ENCODE measurements at regions not wholly inside any gene's neighbourhood (a gene's known extent, or its start where the extent isn't known, plus 50 kb on each side); places are given as distances from the start of the nearest gene placed in this dataset.

- Histone ChIP-seq H2AK5ac (ENCODE audit: low read depth, low read length) (no peak overlapping the region), H4K91ac (replicated peaks; ENCODE audit: insufficient read length, low read length) (no peak overlapping the region), H3K9ac (replicated peaks in 1 of 4; ENCODE audit: extremely low read depth in 1 of 4, low read depth in 3 of 4, low read length in 3 of 4) (no peak overlapping the region), H3K9me3 (ENCODE audit: insufficient read depth in 2 of 2, low read depth in 1 of 2, low read length in 1 of 2) (no peaks in the 10 kb centered on the region), H4K5ac (ENCODE audit: insufficient read length, low read depth, low read length) (no peak overlapping the region), H3K27ac (ENCODE audit: low read depth, low read length) (no peak overlapping the region), H3K27me3 (replicated peaks in 1 of 4; ENCODE audit: control insufficient read depth in 3 of 4, extremely low read depth in 1 of 4, insufficient read depth in 3 of 4, low read length in 3 of 4) (no peaks in the 10 kb centered on the region), H3K4me1 (replicated peaks in 1 of 4; ENCODE audit: control insufficient read depth in 3 of 4, insufficient read depth in 4 of 4, low read length in 3 of 4) (peaks cover 0 to 2% (median 0%) of the 10 kb centered on the region in 4 experiments; a peak in 1 of 7 replicates), H3K18ac (ENCODE audit: extremely low read depth, low read length) (no peak overlapping the region), H3K14ac (ENCODE audit: insufficient read length) (no peak overlapping the region), H4K8ac (ENCODE audit: extremely low read depth, insufficient read depth, low read length) (no peak overlapping the region), H3K56ac (replicated peaks; ENCODE audit: insufficient read length, low read depth, low read length) (no peak overlapping the region), H3K4ac (replicated peaks; ENCODE audit: insufficient read length, low read depth, low read length) (no peak overlapping the region), H3K36me3 (ENCODE audit: control insufficient read depth in 2 of 4, insufficient read depth in 4 of 4, low read length in 3 of 4) (no peaks in the 10 kb centered on the region), H2BK15ac (ENCODE audit: low read length) (no peak overlapping the region), H3K79me2 (ENCODE audit: control insufficient read depth in 1 of 2, insufficient read depth in 2 of 2, low read length in 2 of 2) (no peaks in the 10 kb centered on the region), H3K23ac (ENCODE audit: insufficient read length) (no peak overlapping the region), H2AFZ (ENCODE audit: low read length) (no peak overlapping the region), H4K20me1 (replicated peaks in 1 of 2; ENCODE audit: control insufficient read depth in 1 of 2, insufficient read depth in 2 of 2, low read length in 2 of 2) (no peaks in the 10 kb centered on the region), H2BK20ac (ENCODE audit: low read length) (no peak overlapping the region), H2BK120ac (replicated peaks; ENCODE audit: low read depth, low read length) (no peak overlapping the region), H2BK12ac (ENCODE audit: low read depth, low read length) (no peak overlapping the region), H3K4me2 (ENCODE audit: insufficient read depth in 1 of 2, low read depth in 2 of 2, low read length in 2 of 2) (no peak overlapping the region), H3K79me1 (ENCODE audit: low read depth, low read length) (no peaks in the 10 kb centered on the region), H2BK5ac (ENCODE audit: low read depth, low read length) (no peak overlapping the region), H3K4me3 (ENCODE audit: extremely low read depth in 1 of 4, insufficient read depth in 2 of 4, low read depth in 3 of 4, low read length in 4 of 4) (no peak overlapping the region), H3K23me2 (ENCODE audit: low read depth, low read length) (no peaks in the 10 kb centered on the region)
- WGBS, 2 experiments (ENCODE audit: extremely low coverage in 1 of 2, insufficient coverage in 1 of 2, insufficient read length in 1 of 2, insufficient replicate concordance in 2 of 2, low coverage in 1 of 2, low lambda C conversion rate in 2 of 2, missing lambda C conversion rate in 1 of 2) = 90 to 100% methylated on average over 1 to 3 of the region's 3 CpGs
- TF ChIP-seq POLR2AphosphoS5 (IDR thresholded peaks at IDR 0.05; ENCODE audit: low read depth, low read length) = no peak
- no peak for TF ChIP-seq NANOG (IDR thresholded peaks at IDR 0.05; ENCODE audit: insufficient read depth, low read depth, low read length, poor library complexity, severe bottlenecking)
- no peak for TF ChIP-seq FOSL1 (IDR thresholded peaks at IDR 0.05; ENCODE audit: insufficient read depth, low read depth, low read length)
- no peak for TF ChIP-seq SUZ12 (IDR thresholded peaks at IDR 0.05; ENCODE audit: low read length)
- no peak for TF ChIP-seq CBX8 (IDR thresholded peaks at IDR 0.05; ENCODE audit: borderline replicate concordance, low read depth, low read length)
- TF ChIP-seq TCF12 (IDR thresholded peaks at IDR 0.05; ENCODE audit: low read depth, low read length) = no peak
- TF ChIP-seq KDM4A (IDR thresholded peaks at IDR 0.05; ENCODE audit: low read depth, low read length, severe bottlenecking) = no peak
- TF ChIP-seq ASH2L (IDR thresholded peaks at IDR 0.05; ENCODE audit: low read length) = no peak
- TF ChIP-seq JUN (IDR thresholded peaks at IDR 0.05; ENCODE audit: low read depth, low read length) = no peak
- no peak for TF ChIP-seq EGR1 (IDR thresholded peaks at IDR 0.05; ENCODE audit: borderline replicate concordance, low read depth, low read length)
- TF ChIP-seq YY1 (IDR thresholded peaks at IDR 0.05; ENCODE audit: low read depth, low read length) = no peak
- TF ChIP-seq RBBP5 (IDR thresholded peaks at IDR 0.05; ENCODE audit: borderline replicate concordance, low read depth, low read length) = no peak
- TF ChIP-seq, protein P1, sequence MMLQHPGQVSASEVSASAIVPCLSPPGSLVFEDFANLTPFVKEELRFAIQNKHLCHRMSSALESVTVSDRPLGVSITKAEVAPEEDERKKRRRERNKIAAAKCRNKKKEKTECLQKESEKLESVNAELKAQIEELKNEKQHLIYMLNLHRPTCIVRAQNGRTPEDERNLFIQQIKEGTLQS (IDR thresholded peaks at IDR 0.05; ENCODE audit: insufficient read depth, low read depth, low read length) = no peak
- no peak for TF ChIP-seq SP4 (IDR thresholded peaks at IDR 0.05; ENCODE audit: low read length)
- TF ChIP-seq SP2 (IDR thresholded peaks at IDR 0.05; ENCODE audit: low read length) = no peak
- TF ChIP-seq JUND (IDR thresholded peaks at IDR 0.05; ENCODE audit: low read length) = no peak
- ChIA-PET POLR2A (ENCODE audit: partially characterized antibody) (no interaction called here), CTCF (ENCODE audit: partially characterized antibody) (interaction anchor here (1.1 kb wide), 1 partner anchor 19 kb away, joined by 5 read pairs; no protein-coding TSS in a partner anchor)
- DNase-seq (ENCODE audit: low read depth in 1 of 2, low spot score in 2 of 2) = no peak
- FAIRE-seq = no peak
Observed at GRCh38 chr1:79304131-79304530, 297.6 kb upstream of the ADGRL4 start.

Measured in H1 (cell line).